PFSK-1 (cell line): ENCODE measurements at regions not wholly inside any gene's neighbourhood (a gene's known extent, or its start where the extent isn't known, plus 50 kb on each side); places are given as distances from the start of the nearest gene placed in this dataset.

Experiments
- FOXP2 ChIP-seq: optimal IDR thresholded peaks from 2 replicates; pipeline ENCODE3; 2011; ENCODE audit warnings: borderline replicate concordance, control low read depth, inconsistent platforms; ENCODE audit not compliant: insufficient read depth; ENCODE audit errors: extremely low read length, extremely low read depth
- POLR2AphosphoS5 ChIP-seq: IDR thresholded peaks from 2 replicates; pipeline ENCODE4 v1.6.1; 2012; ENCODE audit warnings: low read depth, mild to moderate bottlenecking, control low read depth, low read length, moderate library complexity
- SIN3A ChIP-seq: IDR thresholded peaks from 2 replicates; pipeline ENCODE4 v1.6.1; 2012; ENCODE audit warnings: mild to moderate bottlenecking, low read length, moderate library complexity, borderline replicate concordance; ENCODE audit not compliant: insufficient read depth
- TAF1 ChIP-seq: IDR thresholded peaks from 2 replicates; pipeline ENCODE4 v1.6.1; 2012; ENCODE audit warnings: low read length, control low read depth, borderline replicate concordance; ENCODE audit not compliant: insufficient read depth
- TF ChIP-seq, protein P1 (sequence below), 2 experiments: IDR thresholded peaks; 2 replicates each; pipeline versions ENCODE4 v1.6.1 to v1.8.0; 2011 to 2012; ENCODE audit warnings: low read depth in 2 of 2, low read length in 2 of 2, control low read depth in 1 of 2, inconsistent platforms in 1 of 2, mild to moderate bottlenecking in 1 of 2, moderate library complexity in 1 of 2; ENCODE audit not compliant: insufficient read depth in 1 of 2

DNA sequence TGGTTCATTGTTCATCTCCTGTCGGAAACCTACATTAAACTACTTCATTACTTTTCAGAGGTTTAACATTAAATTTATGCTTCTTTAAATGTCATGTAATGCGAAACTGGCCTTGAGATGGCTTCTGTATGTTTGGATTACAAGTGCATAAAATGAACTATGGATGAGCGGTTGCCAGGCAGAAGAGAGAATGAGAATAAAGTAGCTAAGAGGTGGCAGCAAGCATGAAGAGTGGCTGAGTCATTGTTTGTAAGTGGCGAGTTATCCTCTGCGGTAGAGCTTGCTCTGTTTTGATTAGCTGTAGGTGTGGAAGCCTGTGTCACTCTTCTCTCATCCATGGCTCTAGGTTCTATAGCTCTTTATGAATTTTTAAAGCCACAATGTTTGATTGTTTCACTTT is 1139.6 kb upstream of the PCDH9 start:
- TF ChIP-seq, protein P1, sequence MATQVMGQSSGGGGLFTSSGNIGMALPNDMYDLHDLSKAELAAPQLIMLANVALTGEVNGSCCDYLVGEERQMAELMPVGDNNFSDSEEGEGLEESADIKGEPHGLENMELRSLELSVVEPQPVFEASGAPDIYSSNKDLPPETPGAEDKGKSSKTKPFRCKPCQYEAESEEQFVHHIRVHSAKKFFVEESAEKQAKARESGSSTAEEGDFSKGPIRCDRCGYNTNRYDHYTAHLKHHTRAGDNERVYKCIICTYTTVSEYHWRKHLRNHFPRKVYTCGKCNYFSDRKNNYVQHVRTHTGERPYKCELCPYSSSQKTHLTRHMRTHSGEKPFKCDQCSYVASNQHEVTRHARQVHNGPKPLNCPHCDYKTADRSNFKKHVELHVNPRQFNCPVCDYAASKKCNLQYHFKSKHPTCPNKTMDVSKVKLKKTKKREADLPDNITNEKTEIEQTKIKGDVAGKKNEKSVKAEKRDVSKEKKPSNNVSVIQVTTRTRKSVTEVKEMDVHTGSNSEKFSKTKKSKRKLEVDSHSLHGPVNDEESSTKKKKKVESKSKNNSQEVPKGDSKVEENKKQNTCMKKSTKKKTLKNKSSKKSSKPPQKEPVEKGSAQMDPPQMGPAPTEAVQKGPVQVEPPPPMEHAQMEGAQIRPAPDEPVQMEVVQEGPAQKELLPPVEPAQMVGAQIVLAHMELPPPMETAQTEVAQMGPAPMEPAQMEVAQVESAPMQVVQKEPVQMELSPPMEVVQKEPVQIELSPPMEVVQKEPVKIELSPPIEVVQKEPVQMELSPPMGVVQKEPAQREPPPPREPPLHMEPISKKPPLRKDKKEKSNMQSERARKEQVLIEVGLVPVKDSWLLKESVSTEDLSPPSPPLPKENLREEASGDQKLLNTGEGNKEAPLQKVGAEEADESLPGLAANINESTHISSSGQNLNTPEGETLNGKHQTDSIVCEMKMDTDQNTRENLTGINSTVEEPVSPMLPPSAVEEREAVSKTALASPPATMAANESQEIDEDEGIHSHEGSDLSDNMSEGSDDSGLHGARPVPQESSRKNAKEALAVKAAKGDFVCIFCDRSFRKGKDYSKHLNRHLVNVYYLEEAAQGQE (IDR thresholded peaks at IDR 0.05; ENCODE audit: insufficient read depth in 1 of 2, low read depth in 2 of 2, low read length in 2 of 2) = no peak
- no peak for TF ChIP-seq FOXP2
- no peak for TF ChIP-seq TAF1
- no peak for TF ChIP-seq SIN3A
- no peak for TF ChIP-seq POLR2AphosphoS5

DNA sequence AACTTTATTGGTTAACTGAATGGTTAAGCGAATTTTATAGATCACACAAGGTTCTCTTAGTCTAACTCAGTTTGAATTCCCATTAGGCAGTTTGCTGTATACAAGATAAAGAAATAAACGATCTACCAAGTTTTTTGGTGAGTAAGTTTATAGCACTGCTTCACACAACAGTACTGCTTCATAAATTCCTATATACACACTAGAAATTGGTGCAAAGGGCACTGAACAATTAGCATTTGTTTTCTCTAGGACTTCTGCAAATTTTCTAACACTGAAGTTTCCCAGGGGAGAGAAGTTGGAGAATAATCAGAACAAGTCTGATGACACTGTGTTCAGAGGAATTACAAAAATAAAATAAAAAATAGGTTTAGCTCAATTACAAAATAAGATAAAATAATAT is 1138.8 kb upstream of the PCDH9 start:
- TF ChIP-seq, protein P1 (IDR thresholded peaks at IDR 0.05; ENCODE audit: insufficient read depth in 1 of 2, low read depth in 2 of 2, low read length in 2 of 2) = no peak
- no peak for TF ChIP-seq SIN3A

DNA sequence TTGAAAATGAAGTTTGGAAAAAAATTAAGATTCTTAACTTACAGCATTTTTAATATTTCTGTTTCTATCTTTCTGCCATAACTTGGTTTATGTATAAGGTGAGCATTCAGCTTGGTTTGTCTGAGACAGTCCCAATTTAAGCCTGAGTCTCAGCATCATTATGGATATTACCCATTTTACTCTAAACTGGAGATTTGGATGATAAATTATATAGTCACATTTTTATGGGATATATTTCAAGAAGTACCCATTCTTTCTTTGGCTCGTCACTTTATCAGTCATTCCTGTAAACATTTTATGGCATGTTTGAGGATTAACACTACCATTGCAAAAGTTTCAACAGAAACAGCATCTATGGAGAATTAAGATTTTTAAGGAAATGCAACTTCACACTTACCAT is 1129.0 kb upstream of the PCDH9 start:
- TF ChIP-seq, protein P1 (IDR thresholded peaks at IDR 0.05; ENCODE audit: insufficient read depth in 1 of 2, low read depth in 2 of 2, low read length in 2 of 2) = no peak
- TF ChIP-seq POLR2AphosphoS5 = no peak
- no peak for TF ChIP-seq FOXP2
- no peak for TF ChIP-seq TAF1
- TF ChIP-seq SIN3A = no peak

DNA sequence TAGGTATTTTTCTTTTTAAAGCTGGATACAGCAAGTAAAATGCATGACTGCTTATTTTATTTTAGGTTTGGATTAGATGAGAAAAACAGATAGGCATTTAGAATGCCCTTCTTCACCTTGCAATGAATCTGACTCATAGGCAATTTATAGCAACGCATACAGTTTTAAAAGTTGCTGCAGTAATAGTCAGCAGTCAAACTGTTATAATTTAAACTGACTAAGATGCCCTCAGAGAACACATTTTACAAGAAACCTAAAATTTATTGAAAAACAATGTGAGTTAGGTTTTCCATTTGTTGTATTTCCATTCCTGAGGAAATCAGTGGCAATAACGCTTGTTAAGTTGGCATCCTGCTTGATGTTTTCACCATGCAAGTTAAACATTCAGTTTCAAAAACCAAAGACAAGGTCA is 1128.2 kb upstream of the PCDH9 start:
- no peak for TF ChIP-seq SIN3A

DNA sequence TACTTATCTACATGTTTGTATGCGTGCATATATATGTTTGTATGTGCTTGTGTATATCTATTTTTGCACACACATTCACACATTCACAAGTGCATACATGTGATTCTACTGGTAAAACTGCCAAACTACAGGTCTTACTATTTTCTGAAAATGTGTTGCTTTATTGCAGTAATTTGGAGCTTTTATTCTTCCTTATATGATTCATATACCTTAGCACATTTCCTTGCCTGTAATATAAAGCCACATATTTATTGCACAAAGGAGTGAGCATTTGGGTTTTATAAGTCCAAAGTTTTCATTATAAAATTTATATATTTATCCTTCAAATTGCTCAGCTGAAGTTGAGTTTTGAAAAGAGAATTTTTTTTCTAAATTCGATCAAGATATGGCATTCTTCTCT is 1120.4 kb upstream of the PCDH9 start:
- TF ChIP-seq POLR2AphosphoS5 = no peak
- TF ChIP-seq, protein P1 (IDR thresholded peaks at IDR 0.05; ENCODE audit: insufficient read depth in 1 of 2, low read depth in 2 of 2, low read length in 2 of 2) = no peak
- TF ChIP-seq SIN3A = no peak
- TF ChIP-seq FOXP2 = no peak
- no peak for TF ChIP-seq TAF1

DNA sequence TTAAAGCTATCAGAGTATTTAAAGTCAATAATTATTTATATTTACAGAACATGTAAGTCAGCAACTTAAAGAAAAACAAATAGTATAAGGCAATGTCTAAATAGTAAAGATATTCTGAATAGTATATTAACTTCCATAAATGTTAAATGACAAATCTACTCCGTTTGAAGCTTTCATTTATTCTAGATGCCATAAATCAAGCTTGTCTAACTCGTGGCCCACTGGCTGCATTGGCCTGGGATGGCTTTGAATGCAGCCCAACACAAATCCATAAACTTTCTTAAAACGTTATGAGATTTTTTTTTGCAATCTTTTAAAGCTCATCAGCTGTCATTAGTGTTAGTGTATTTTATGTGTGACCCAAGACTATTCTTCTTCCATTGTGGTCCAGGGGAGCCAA is 1117.1 kb upstream of the PCDH9 start:
- TF ChIP-seq POLR2AphosphoS5 = no peak
- TF ChIP-seq FOXP2 = no peak
- no peak for TF ChIP-seq SIN3A
- TF ChIP-seq, protein P1 (IDR thresholded peaks at IDR 0.05; ENCODE audit: insufficient read depth in 1 of 2, low read depth in 2 of 2, low read length in 2 of 2) = no peak
- no peak for TF ChIP-seq TAF1
